Testis (tissue), 2 donors: ENCODE measurements at regions not wholly inside any gene's neighbourhood (a gene's known extent, or its start where the extent isn't known, plus 50 kb on each side); places are given as distances from the start of the nearest gene placed in this dataset.

Experiments used
- DNase-seq: peaks from one replicate; pipeline ENCODE4 v3.0.0-alpha.2; 2019
- H3K27ac ChIP-seq, 2 donors: fragments of 200-600 bp; sonication (generic); one replicate each; pipeline ENCODE4 v1.5.1; 2019
- H3K27me3 ChIP-seq: fragments of 200-600 bp; sonication (generic); one replicate; pipeline ENCODE4 v1.5.1; 2019
- H3K36me3 ChIP-seq: fragments of 200-600 bp; sonication (generic); one replicate; pipeline ENCODE4 v1.5.1; 2017; ENCODE audit warnings: low read depth; ENCODE audit errors: missing control alignments
- H3K4me1 ChIP-seq: fragments of 200-600 bp; sonication (generic); one replicate; pipeline ENCODE4 v1.5.1; 2019
- H3K4me3 ChIP-seq, 2 donors: fragments of 200-600 bp; sonication (generic); one replicate each; pipeline ENCODE4 v1.5.1; 2017 to 2019
- H3K9me3 ChIP-seq: fragments of 200-600 bp; sonication (generic); one replicate; pipeline ENCODE4 v1.5.1; 2017
- POLR2A ChIP-seq: fragments of 450-650 bp; IDR thresholded peaks from one replicate; pipeline ENCODE4 v1.6.1; 2017; ENCODE audit warnings: antibody characterized with exemption, mild to moderate bottlenecking, moderate library complexity
- WGBS, 2 donors: methylation state at CpG; one replicate each; pipeline ENCODE4 v1.1.5; 2018; 5-methylcytosine and 5-hydroxymethylcytosine counted together
- intact Hi-C: fragments of 100-400 bp; cut with DNase I; formaldehyde crosslinking; loops from one replicate; pipeline ENCODE4 v1.15.1; 2023; ENCODE audit warnings: low total_unique reads
- TF ChIP-seq, protein P1 (sequence below), 3 experiments: fragments of 450-650 bp in 2 of 3; fragments of 200-600 bp in 1 of 3; sonication (generic) in 1 of 3; IDR thresholded peaks; one replicate each; pipeline ENCODE4 v1.5.1; 2016 to 2019; ENCODE audit warnings: antibody characterized with exemption in 3 of 3, mild to moderate bottlenecking in 2 of 3, moderate library complexity in 1 of 3

- DNase-seq: no peak
- WGBS, 2 donors: 90 to 92% methylated on average over 4 of the region's 4 CpGs
- Histone ChIP-seq H3K27me3 (no peaks in the 10 kb centered on the region), H3K27ac (no peak overlapping the region), H3K36me3 (no peaks in the 10 kb centered on the region), H3K4me1 (no peaks in the 10 kb centered on the region), H3K9me3 (no peaks in the 10 kb centered on the region), H3K4me3 (no peak overlapping the region)
- intact Hi-C loops: no loop called here
- TF ChIP-seq, protein P1, sequence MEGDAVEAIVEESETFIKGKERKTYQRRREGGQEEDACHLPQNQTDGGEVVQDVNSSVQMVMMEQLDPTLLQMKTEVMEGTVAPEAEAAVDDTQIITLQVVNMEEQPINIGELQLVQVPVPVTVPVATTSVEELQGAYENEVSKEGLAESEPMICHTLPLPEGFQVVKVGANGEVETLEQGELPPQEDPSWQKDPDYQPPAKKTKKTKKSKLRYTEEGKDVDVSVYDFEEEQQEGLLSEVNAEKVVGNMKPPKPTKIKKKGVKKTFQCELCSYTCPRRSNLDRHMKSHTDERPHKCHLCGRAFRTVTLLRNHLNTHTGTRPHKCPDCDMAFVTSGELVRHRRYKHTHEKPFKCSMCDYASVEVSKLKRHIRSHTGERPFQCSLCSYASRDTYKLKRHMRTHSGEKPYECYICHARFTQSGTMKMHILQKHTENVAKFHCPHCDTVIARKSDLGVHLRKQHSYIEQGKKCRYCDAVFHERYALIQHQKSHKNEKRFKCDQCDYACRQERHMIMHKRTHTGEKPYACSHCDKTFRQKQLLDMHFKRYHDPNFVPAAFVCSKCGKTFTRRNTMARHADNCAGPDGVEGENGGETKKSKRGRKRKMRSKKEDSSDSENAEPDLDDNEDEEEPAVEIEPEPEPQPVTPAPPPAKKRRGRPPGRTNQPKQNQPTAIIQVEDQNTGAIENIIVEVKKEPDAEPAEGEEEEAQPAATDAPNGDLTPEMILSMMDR (IDR thresholded peaks at IDR 0.05): no peak
- TF ChIP-seq POLR2A: no peak
These were observed 208.3 kb upstream of the WSCD1 start for GRCh38 chr17:5861854-5862253.

GRCh38 chr17:5862395-5862794 lies 207.8 kb upstream of the WSCD1 start:
- Histone ChIP-seq H3K4me1 (no peaks in the 10 kb centered on the region), H3K4me3 (no peak overlapping the region), H3K27me3 (no peaks in the 10 kb centered on the region), H3K27ac (no peak overlapping the region), H3K36me3 (no peaks in the 10 kb centered on the region), H3K9me3 (no peaks in the 10 kb centered on the region)
- intact Hi-C loops: no loop called here
- DNase-seq: no peak
- TF ChIP-seq, protein P1 (IDR thresholded peaks at IDR 0.05): no peak
- no peak for TF ChIP-seq POLR2A

DNA sequence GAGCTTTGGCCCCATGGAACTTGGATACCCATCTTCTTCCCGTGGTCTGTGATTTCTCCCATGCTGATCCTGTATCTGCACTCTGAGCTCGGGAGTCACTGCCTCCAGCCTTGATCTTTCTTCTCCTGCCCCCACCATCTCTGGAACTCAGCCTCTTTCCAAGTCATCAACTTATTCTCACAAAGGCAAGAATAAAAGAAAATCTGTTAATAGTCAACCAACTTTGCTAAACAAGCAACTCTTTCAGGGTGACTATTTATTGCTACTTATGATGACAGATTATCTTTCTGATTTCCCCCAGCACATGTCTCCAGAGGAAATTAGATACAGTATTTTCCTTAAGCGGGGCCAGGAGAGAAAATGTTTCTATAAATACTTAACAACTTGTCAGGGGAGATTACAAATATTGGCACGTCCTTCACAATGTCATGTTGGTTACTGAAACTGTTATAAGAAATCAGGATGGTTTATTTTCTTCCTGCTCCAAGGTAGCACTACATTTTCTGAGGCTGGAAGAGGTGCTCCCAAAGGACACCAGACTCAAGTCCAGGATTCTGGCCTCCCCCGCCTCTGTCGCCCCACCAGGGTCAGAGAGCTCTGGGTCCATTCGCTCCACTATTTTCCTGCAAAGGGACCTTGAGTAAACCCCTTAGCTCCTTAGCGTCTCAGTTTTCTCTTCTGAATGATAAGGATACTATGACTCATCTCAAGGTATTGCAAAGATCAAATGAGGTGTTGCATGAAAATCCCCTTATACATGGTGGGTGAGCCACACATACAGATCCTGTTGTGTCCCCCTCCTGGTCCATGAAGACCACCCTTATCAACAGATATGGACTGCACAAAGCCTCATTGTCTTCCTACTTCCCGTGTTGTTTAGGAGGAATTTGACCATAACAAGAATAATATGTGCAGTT lies 205.2 kb upstream of the WSCD1 start:
- TF ChIP-seq, protein P1 (IDR thresholded peaks at IDR 0.05): no peak
- no peak for TF ChIP-seq POLR2A
- 42 to 51% methylated on average over 9 of the region's 9 CpGs for WGBS, 2 donors
- intact Hi-C loops: no loop called here

DNA sequence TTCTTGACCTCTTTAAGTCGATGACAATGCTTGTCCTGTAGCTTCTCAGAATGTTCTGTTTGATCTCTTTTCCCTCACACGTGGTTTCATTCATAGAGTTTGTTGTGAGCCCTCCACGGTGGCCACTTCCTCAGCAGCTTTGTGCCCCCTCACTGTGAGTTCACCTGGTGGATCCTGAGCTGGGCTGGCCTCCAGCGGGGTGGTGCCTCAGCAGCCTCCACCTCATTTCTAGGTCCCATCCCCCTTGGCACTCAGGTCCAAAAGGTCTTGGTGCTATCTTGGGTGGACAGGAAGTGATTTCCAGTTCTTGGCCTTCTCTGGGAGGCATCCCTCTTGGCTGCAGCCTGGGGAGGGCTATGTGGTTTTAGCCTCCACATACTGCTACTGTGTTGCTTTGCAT lies 203.2 kb upstream of the WSCD1 start:
- 77 to 87% methylated on average over 4 of the region's 4 CpGs for WGBS, 2 donors
- Histone ChIP-seq H3K27ac (no peak overlapping the region), H3K36me3 (no peaks in the 10 kb centered on the region), H3K9me3 (no peaks in the 10 kb centered on the region), H3K27me3 (no peaks in the 10 kb centered on the region), H3K4me3 (no peak overlapping the region), H3K4me1 (no peaks in the 10 kb centered on the region)
- DNase-seq: no peak
- no peak for TF ChIP-seq POLR2A
- TF ChIP-seq, protein P1 (IDR thresholded peaks at IDR 0.05): no peak
- intact Hi-C loops: no loop called here

More for the DNA sequence above, 205.2 kb upstream of the WSCD1 start:
- Histone ChIP-seq H3K27ac (no peak overlapping the region), H3K9me3 (no peaks in the 10 kb centered on the region), H3K27me3 (no peaks in the 10 kb centered on the region), H3K4me1 (no peaks in the 10 kb centered on the region), H3K4me3 (no peak overlapping the region), H3K36me3 (no peaks in the 10 kb centered on the region)
- no peak for DNase-seq
